ENCODE measurements at regions not wholly inside any gene's neighbourhood (a gene's known extent, or its start where the extent isn't known, plus 50 kb on each side); places are given as distances from the start of the nearest gene placed in this dataset.

- Histone ChIP-seq H3K36me3 (no peaks in the 10 kb centered on the region), H3K4me3 (no peak overlapping the region), H3K9me3 (no peaks in the 10 kb centered on the region), H3K27ac (no peak overlapping the region), H3K4me1 (no peaks in the 10 kb centered on the region), H3K27me3 (no peaks in the 10 kb centered on the region)
- in situ Hi-C loops (cut with MboI; ENCODE audit: low pct_ligation_motif_present in 1 of 4, low pct_unique_long_range_greater_than_20kb in 1 of 4, low sequenced_read_pairs in 3 of 4) = no loop called here
- TF ChIP-seq CTCF (IDR thresholded peaks at IDR 0.05) (no peak), EP300 (IDR thresholded peaks at IDR 0.05; ENCODE audit: low read depth) (no peak), POLR2AphosphoS5 (IDR thresholded peaks at IDR 0.05) (no peak), POLR2A (IDR thresholded peaks at IDR 0.05) (no peak)
- intact Hi-C loops (cut with DNase I; ENCODE audit: low total_unique reads) = no loop called here
- no peak for DNase-seq
- 40 to 53% methylated on average over 2 to 11 of the region's 11 CpGs for WGBS, 2 donors (ENCODE audit: low coverage in 1 of 2)
These were observed 500.6 kb upstream of the MYT1L start for GRCh38 chr2:2831633-2832032.

- 80% methylated on average over 3 of the region's 3 CpGs; no CpG with 5 or more reads in 1 of the 2 donors for WGBS, 2 donors (ENCODE audit: low coverage in 1 of 2)
- no peak overlapping the region for H3K4me3 ChIP-seq
- H3K27ac ChIP-seq = no peak overlapping the region
- no peak for TF ChIP-seq POLR2AphosphoS5 (IDR thresholded peaks at IDR 0.05)
- no peaks in the 10 kb centered on the region for H3K9me3 ChIP-seq
- intact Hi-C loops (cut with DNase I; ENCODE audit: low total_unique reads) = no loop called here
- H3K4me1 ChIP-seq = no peaks in the 10 kb centered on the region
- H3K36me3 ChIP-seq = no peaks in the 10 kb centered on the region
- in situ Hi-C loops (cut with MboI; ENCODE audit: low pct_ligation_motif_present in 1 of 4, low pct_unique_long_range_greater_than_20kb in 1 of 4, low sequenced_read_pairs in 3 of 4) = no loop called here
- DNase-seq = no peak
- no peaks in the 10 kb centered on the region for H3K27me3 ChIP-seq
These were observed 499.5 kb upstream of the MYT1L start for GRCh38 chr2:2830576-2830975.

- no peak for TF ChIP-seq EP300 (IDR thresholded peaks at IDR 0.05; ENCODE audit: low read depth)
- TF ChIP-seq POLR2AphosphoS5 (IDR thresholded peaks at IDR 0.05) = no peak
- no peak for TF ChIP-seq POLR2A (IDR thresholded peaks at IDR 0.05)
- no peak for TF ChIP-seq CTCF (IDR thresholded peaks at IDR 0.05)
- DNase-seq = no peak
- H3K27ac ChIP-seq = no peak overlapping the region
- no peak overlapping the region for H3K4me3 ChIP-seq
- H3K9me3 ChIP-seq = no peaks in the 10 kb centered on the region
- H3K36me3 ChIP-seq = no peaks in the 10 kb centered on the region
- in situ Hi-C loops (cut with MboI; ENCODE audit: low pct_ligation_motif_present in 1 of 4, low pct_unique_long_range_greater_than_20kb in 1 of 4, low sequenced_read_pairs in 3 of 4) (no loop called here), intact Hi-C loops (cut with DNase I; ENCODE audit: low total_unique reads) (no loop called here)
- 73% methylated on average over 13 of the region's 13 CpGs; no CpG with 5 or more reads in 1 of the 2 donors for WGBS, 2 donors (ENCODE audit: low coverage in 1 of 2)
- H3K27me3 ChIP-seq = no peaks in the 10 kb centered on the region
- H3K4me1 ChIP-seq = no peaks in the 10 kb centered on the region
These were observed 497.8 kb upstream of the MYT1L start for GRCh38 chr2:2828774-2829368.

DNA sequence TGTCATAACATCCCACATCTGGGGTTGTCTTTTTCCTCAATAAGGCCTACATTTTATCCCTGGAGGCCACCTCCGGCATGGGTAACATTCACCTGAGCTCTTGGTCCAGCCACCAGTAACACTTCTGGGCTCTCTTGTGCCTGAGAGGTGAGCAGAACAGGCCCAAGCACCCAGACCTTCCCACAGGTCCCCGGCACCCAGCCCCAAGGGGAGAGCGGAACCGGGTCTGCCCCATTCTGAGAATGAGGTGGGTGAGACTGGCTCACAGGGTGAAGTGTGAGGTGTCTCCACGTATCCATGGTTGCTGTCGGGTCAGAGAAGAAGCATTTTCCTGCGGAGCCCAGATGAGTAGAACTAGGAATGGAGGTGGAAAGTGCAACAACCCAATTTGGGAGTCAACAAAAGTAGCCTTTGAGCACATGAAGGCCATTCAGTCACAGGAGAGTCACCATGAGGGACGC, 496.7 kb upstream of the MYT1L start:
- no peak overlapping the region for H3K27ac ChIP-seq
- WGBS, 2 donors (ENCODE audit: low coverage in 1 of 2) = 84 to 98% methylated on average over 6 to 8 of the region's 8 CpGs

More for the DNA sequence above, 496.7 kb upstream of the MYT1L start:
- H3K27me3 ChIP-seq = no peaks in the 10 kb centered on the region
- no peak for DNase-seq
- no peaks in the 10 kb centered on the region for H3K36me3 ChIP-seq
- intact Hi-C loops (cut with DNase I; ENCODE audit: low total_unique reads) = no loop called here
- no peak overlapping the region for H3K4me3 ChIP-seq
- in situ Hi-C loops (cut with MboI; ENCODE audit: low pct_ligation_motif_present in 1 of 4, low pct_unique_long_range_greater_than_20kb in 1 of 4, low sequenced_read_pairs in 3 of 4) = no loop called here
- H3K4me1 ChIP-seq = no peaks in the 10 kb centered on the region
- no peak for TF ChIP-seq POLR2AphosphoS5 (IDR thresholded peaks at IDR 0.05)
- no peak for TF ChIP-seq EP300 (IDR thresholded peaks at IDR 0.05; ENCODE audit: low read depth)
- TF ChIP-seq POLR2A (IDR thresholded peaks at IDR 0.05) = no peak
- TF ChIP-seq CTCF (IDR thresholded peaks at IDR 0.05) = no peak
- H3K9me3 ChIP-seq = no peaks in the 10 kb centered on the region
